K562 (cell line): ENCODE measurements at regions not wholly inside any gene's neighbourhood (a gene's known extent, or its start where the extent isn't known, plus 50 kb on each side); places are given as distances from the start of the nearest gene placed in this dataset.

Source experiments
- ATAC-seq: fragments of 200-7000 bp; cut with Tn5 transposase; 3 replicates; pipeline ENCODE4 v1.9.1; 2020; ENCODE audit warnings: moderate library complexity
- BruUV-seq: library from RNA; stranded (reverse); fragments of 400-500 nt; replicated peaks from 2 replicates; lab custom pipeline; 2021; lab: Mats Ljungman, UMichigan
- CTCF ChIA-PET: fragments of 300-600 bp; formaldehyde crosslinking; extraction: SDS; loops from one replicate; lab custom pipeline; 2021; ENCODE audit warnings: low intra/inter-chr PET ratio; lab: Yijun Ruan, JAX
- POLR2A ChIA-PET: fragments of 300-600, 350-650 bp; sonication (Branson Sonifier 250); formaldehyde crosslinking; extraction: SDS; loops from one replicate; lab custom pipeline; 2021; ENCODE audit warnings: antibody characterized with exemption, inconsistent platforms; lab: Yijun Ruan, JAX
- DNase-seq, 4 experiments: peaks; one replicate each; pipeline versions ENCODE4 v3.0.0 to v3.0.0-alpha.2; 2011 to 2018; ENCODE audit warnings: low spot score in 3 of 4, mixed read lengths in 3 of 4; ENCODE audit errors: extremely low read depth in 1 of 4
- FAIRE-seq: peaks from 2 replicates; lab custom pipeline; 2011; peaks lifted over from hg19 to GRCh38; lab: Jason Lieb, UNC
- H2AFZ ChIP-seq: 2 replicates; pipeline ENCODE4 v1.6.0; 2011; ENCODE audit warnings: low read depth, low read length, control low read depth, inconsistent platforms
- H3K27ac ChIP-seq: fragments of 200-600 bp; 3 replicates; pipeline ENCODE4 v1.8.0; 2011; ENCODE audit warnings: low read depth, mild to moderate bottlenecking, control low read depth, inconsistent platforms, low read length, moderate library complexity, mixed read lengths; ENCODE audit errors: extremely low read depth
- H3K27me3 ChIP-seq, 2 experiments: fragments of 300-600 bp in 1 of 2; 2 replicates in 1 of 2; 3 replicates in 1 of 2; pipeline versions ENCODE4 v1.6.0 to v1.8.0; 2011; ENCODE audit warnings: inconsistent platforms in 2 of 2, low read length in 2 of 2, mild to moderate bottlenecking in 1 of 2, mixed read lengths in 1 of 2, moderate library complexity in 1 of 2; ENCODE audit not compliant: control insufficient read depth in 2 of 2, insufficient read depth in 2 of 2
- H3K36me3 ChIP-seq: fragments of 300-600 bp; 3 replicates; pipeline ENCODE4 v1.8.0; 2011; ENCODE audit warnings: mild to moderate bottlenecking, low read length, inconsistent platforms; ENCODE audit not compliant: control insufficient read depth, insufficient read depth
- H3K4me1 ChIP-seq, 2 experiments: fragments of 200-600 bp in 1 of 2; replicated peaks in 1 of 2; 2 replicates in 1 of 2; 3 replicates in 1 of 2; pipeline versions ENCODE4 v1.5.1 to v1.8.0; 2011; ENCODE audit warnings: inconsistent platforms in 2 of 2, low read length in 2 of 2, mild to moderate bottlenecking in 1 of 2, mixed read lengths in 1 of 2, moderate library complexity in 1 of 2; ENCODE audit not compliant: control insufficient read depth in 2 of 2, insufficient read depth in 2 of 2
- H3K4me2 ChIP-seq: 2 replicates; pipeline ENCODE4 v1.6.1; 2011; ENCODE audit warnings: low read length, control low read depth, inconsistent platforms, mixed read lengths; ENCODE audit not compliant: insufficient read depth
- H3K4me3 ChIP-seq: fragments of 200-600 bp; sonication (generic), shearing (Covaris generic); 2 replicates; pipeline ENCODE4 v1.5.1; 2016; ENCODE audit warnings: control low read depth, inconsistent platforms
- H3K79me2 ChIP-seq: fragments of 200-600 bp; 3 replicates; pipeline ENCODE4 v1.8.0; 2011; ENCODE audit warnings: low read length, inconsistent platforms; ENCODE audit not compliant: control insufficient read depth, insufficient read depth
- H3K9ac ChIP-seq, 2 experiments: 2 replicates each; pipeline versions ENCODE4 v1.6.0 to v1.6.1; 2011; ENCODE audit warnings: low read depth in 2 of 2, low read length in 2 of 2, control low read depth in 1 of 2, inconsistent platforms in 1 of 2, mild to moderate bottlenecking in 1 of 2, mixed read lengths in 1 of 2; ENCODE audit not compliant: insufficient read depth in 1 of 2
- H3K9me1 ChIP-seq: one replicate; pipeline ENCODE4 v1.6.0; 2011; ENCODE audit warnings: inconsistent platforms, mild to moderate bottlenecking, low read length, moderate library complexity; ENCODE audit not compliant: control insufficient read depth, insufficient read depth
- H3K9me3 ChIP-seq: replicated peaks from 2 replicates; pipeline ENCODE4 v1.5.1; 2011; ENCODE audit warnings: low read depth, low read length, inconsistent platforms; ENCODE audit not compliant: control insufficient read depth, insufficient read depth
- H4K20me1 ChIP-seq: replicated peaks from 2 replicates; pipeline ENCODE4 v1.6.1; 2011; ENCODE audit warnings: low read length, inconsistent platforms, mixed read lengths; ENCODE audit not compliant: control insufficient read depth, insufficient read depth
- HNRNPLL ChIP-seq: fragments of 200-400 bp; formaldehyde crosslinking; IDR thresholded peaks from 2 replicates; pipeline ENCODE4 v1.6.1; 2017; ENCODE audit warnings: low read length, low read depth, mild to moderate bottlenecking; ENCODE audit not compliant: poor library complexity, severe bottlenecking
- MTA1 ChIP-seq: fragments of 450-650 bp; IDR thresholded peaks from 2 replicates; pipeline ENCODE4 v1.6.1; 2017; ENCODE audit warnings: borderline replicate concordance
- NCOA4 ChIP-seq: fragments of 450-650 bp; IDR thresholded peaks from 2 replicates; pipeline ENCODE4 v1.6.1; 2018; ENCODE audit warnings: mild to moderate bottlenecking; ENCODE audit not compliant: partially characterized antibody
- NR2C1 ChIP-seq, 2 experiments: fragments of 450-650 bp; IDR thresholded peaks; 2 replicates each; pipeline ENCODE4 v1.6.1; 2017; ENCODE audit warnings: mild to moderate bottlenecking in 2 of 2, antibody characterized with exemption in 1 of 2, inconsistent platforms in 1 of 2, missing compliant biosample characterization in 1 of 2, missing genetic modification characterization in 1 of 2
- ZNF589 ChIP-seq: fragments of 200-800 bp; sonication (Bioruptor generic); IDR thresholded peaks from 2 replicates; pipeline ENCODE4 v1.6.1; 2016; ENCODE audit warnings: low read depth, missing genetic modification characterization, missing compliant biosample characterization
- WGBS: fragments of 100-300 bp; shearing (Covaris generic); methylation state at CpG from one replicate; pipeline ENCODE4 v1.1.6; 2016; ENCODE audit warnings: low coverage, mixed read lengths; ENCODE audit not compliant: insufficient coverage; ENCODE audit errors: missing lambda C conversion rate; 5-methylcytosine and 5-hydroxymethylcytosine counted together
- in situ Hi-C: fragments of 300-500 bp; cut with MboI; formaldehyde crosslinking; loops from 4 replicates; pipeline ENCODE4 v1.15.0; 2018; ENCODE audit warnings: inconsistent platforms, mixed read lengths
- intact Hi-C: fragments of 100-400 bp; cut with micrococcal nuclease; formaldehyde crosslinking; loops from 2 replicates; pipeline ENCODE4 v1.14.2; 2022
- TF ChIP-seq, protein P1 (sequence below): fragments of 450-650 bp; IDR thresholded peaks from 2 replicates; pipeline ENCODE4 v1.6.1; 2016; ENCODE audit warnings: borderline replicate concordance

DNA sequence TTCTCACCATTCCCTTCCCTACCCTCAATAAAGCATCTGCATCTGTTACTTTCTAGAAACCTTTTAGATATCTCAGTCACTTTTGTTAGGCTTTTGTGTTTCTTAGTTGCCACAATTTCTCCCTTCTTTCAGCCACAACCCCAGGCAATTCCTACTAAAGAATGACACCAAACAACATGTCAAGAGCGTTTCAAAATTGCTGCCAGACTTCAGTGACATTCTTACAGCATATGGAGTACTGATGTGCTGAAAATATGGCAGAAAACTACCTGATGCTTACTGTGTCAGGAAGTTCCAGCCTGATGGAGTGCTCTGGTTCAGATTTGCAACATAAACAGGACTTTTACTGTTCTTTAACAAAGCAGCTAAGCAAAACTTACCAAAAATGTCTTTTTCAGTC is 957.7 kb upstream of the POU3F3 start:
- in situ Hi-C loops, result no loop called here

More for the DNA sequence above, 957.7 kb upstream of the POU3F3 start:
- BruUV-seq, result no TSS peak
- TF ChIP-seq MTA1, result no peak
- TF ChIP-seq, protein P1, sequence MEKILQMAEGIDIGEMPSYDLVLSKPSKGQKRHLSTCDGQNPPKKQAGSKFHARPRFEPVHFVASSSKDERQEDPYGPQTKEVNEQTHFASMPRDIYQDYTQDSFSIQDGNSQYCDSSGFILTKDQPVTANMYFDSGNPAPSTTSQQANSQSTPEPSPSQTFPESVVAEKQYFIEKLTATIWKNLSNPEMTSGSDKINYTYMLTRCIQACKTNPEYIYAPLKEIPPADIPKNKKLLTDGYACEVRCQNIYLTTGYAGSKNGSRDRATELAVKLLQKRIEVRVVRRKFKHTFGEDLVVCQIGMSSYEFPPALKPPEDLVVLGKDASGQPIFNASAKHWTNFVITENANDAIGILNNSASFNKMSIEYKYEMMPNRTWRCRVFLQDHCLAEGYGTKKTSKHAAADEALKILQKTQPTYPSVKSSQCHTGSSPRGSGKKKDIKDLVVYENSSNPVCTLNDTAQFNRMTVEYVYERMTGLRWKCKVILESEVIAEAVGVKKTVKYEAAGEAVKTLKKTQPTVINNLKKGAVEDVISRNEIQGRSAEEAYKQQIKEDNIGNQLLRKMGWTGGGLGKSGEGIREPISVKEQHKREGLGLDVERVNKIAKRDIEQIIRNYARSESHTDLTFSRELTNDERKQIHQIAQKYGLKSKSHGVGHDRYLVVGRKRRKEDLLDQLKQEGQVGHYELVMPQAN, result no peak
- TF ChIP-seq NR2C1 (IDR thresholded peaks at IDR 0.05), result no peak
- no peak for TF ChIP-seq NR2C1 (tag; IDR thresholded peaks at IDR 0.05)
- TF ChIP-seq HNRNPLL, result no peak
- no peak for TF ChIP-seq ZNF589 (CRISPR knock-in tag)
- TF ChIP-seq NCOA4, result no peak
- Histone ChIP-seq H3K9me3 (no peaks in the 10 kb centered on the region), H3K9me1 (no peaks in the 10 kb centered on the region), H3K27me3 (no peaks in the 10 kb centered on the region), H3K4me2 (no peak overlapping the region), H3K27ac (no peak overlapping the region), H3K4me1 (no peaks in the 10 kb centered on the region), H4K20me1 (no peaks in the 10 kb centered on the region), H2AFZ (no peak overlapping the region), H3K36me3 (no peaks in the 10 kb centered on the region), H3K79me2 (no peaks in the 10 kb centered on the region), H3K4me3 (no peak overlapping the region), H3K9ac (no peak overlapping the region)
- FAIRE-seq (no peak), DNase-seq (no peak), ATAC-seq (no peak)
- POLR2A ChIA-PET, result no interaction called here
- 0% methylated on average over 1 of the region's 1 CpG for WGBS
- intact Hi-C loops, result no loop called here
- CTCF ChIA-PET, result no interaction called here
